MV-4-11 (cell line): ENCODE measurements at regions not wholly inside any gene's neighbourhood (a gene's known extent, or its start where the extent isn't known, plus 50 kb on each side); places are given as distances from the start of the nearest gene placed in this dataset.
"Not testable (repeated sequence)": the region's sequence is repeated elsewhere in the genome, so short reads cannot be mapped to it uniquely, and the experiment has no call there.

Source experiments
- DNase-seq: peaks from one replicate; lab custom pipeline; 2025; lab: John Stamatoyannopoulos, UW

- not testable (repeated sequence) for DNase-seq
Observed at GRCh38 chr10:45056806-45057205, 56.1 kb downstream of the ZNF22 start.

GRCh38 chr10:45058580-45058979 is 57.9 kb downstream of the ZNF22 start:
- DNase-seq, result peak; percentile 76

DNA sequence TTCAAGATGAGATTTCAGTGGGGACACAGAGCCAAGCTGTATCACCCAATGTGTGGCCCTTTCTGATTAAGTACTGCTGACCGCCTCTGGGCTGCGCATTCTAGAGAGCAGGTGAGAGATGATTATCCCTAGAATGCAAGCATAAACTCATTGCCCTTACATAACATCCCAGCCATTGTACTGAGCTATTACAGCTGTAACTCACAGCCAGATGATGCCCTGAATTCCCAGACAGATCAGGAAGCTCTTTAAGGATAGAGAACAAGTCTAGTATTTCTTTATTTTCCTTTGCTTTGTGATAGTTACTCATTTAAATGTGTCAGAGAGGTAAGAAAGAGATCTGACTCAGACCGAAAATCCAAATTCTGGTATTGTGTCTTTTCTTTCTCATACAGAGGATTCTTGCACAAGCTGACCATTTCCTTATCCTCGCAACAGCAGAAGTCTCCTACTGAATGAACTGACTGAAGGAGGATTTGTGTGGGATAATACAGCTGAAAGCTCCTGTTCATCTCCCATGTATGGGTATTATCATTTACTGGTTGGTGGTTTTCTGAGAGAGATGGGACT is 58.4 kb downstream of the ZNF22 start:
- peak; percentile 25 for DNase-seq

GRCh38 chr10:45059632-45060031 is 58.9 kb downstream of the ZNF22 start:
- DNase-seq, result no peak

DNA sequence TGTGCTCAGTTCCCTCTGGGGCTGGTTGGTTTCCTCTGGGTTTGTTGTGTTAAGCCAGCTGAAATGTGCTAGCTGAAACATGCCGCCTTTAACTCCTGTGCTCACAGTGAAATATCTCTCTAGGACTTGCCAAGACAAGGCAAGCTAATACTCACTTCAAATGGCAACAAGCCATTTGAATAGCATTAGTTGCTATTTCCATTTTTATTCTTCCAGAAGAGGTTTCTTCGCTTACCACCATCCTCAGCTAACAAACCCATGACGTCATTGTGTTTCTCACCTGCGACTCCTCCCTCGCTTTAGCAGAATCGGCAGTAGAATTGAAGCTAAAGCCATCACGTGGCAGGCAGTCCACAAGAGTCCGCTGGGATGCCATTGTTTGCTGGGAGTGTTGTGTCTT is 61.3 kb downstream of the ZNF22 start:
- DNase-seq, result no peak

GRCh38 chr10:45063591-45064231 is 63.0 kb downstream of the ZNF22 start:
- DNase-seq, result peak; percentile 44

DNA sequence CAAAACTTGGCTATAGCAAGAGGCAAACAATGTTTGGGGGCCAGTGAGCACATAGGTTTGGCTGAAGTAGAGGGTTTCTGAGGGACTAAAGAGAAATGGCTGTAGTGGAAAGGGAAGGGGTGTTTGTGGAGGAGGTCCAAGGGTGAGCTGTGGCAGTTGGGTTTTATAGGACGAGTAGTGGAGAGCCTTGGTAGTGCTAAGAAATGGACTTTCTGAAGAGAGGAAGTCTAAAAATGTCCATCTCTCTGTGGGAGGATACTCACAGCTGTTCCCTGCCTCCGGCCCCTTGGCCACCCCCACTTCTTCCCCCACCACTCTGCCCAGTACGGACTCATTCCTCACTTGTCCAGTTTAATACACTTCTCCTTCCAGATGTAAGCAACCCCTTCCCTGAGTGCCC is 64.3 kb downstream of the ZNF22 start:
- no peak for DNase-seq

DNA sequence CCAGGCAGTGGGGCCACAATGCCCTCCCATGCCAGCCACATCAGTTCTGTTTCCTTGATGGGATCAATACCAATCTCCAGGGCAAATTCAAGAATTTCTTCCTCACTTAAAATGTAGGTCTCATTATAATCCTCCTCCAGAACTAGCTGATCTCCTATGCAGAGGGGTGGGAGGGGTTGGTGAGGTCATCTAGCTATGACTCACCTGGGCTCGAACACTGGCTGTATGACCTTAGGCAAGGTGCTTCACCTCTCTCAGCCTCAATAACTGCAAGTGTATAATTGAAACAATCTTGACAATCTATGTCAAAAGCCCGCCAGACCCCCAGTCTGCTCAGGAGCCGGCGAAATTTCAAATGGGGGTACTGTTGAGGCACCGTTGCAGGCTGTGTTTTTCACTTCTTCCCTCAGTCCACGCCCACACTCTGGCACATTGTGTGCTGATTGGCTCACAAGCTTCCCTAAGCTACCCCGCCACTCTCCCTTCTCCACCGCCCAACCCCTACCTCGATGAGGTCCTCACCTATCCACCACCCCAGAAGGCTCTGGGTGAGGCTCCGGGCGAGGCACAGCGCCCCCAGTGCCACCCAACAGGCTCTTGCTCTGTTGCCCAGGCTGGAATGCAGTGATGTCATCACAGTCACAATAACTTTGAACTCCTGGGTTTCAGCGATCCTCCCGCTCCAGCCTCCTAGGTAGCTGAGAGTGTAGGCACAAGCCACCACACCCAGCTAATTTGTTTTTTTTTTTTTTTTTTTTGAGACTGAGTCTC is 70.5 kb downstream of the ZNF22 start:
- DNase-seq, result no peak

GRCh38 chr10:45075216-45075615 is 74.5 kb downstream of the ZNF22 start:
- DNase-seq, result no peak

DNA sequence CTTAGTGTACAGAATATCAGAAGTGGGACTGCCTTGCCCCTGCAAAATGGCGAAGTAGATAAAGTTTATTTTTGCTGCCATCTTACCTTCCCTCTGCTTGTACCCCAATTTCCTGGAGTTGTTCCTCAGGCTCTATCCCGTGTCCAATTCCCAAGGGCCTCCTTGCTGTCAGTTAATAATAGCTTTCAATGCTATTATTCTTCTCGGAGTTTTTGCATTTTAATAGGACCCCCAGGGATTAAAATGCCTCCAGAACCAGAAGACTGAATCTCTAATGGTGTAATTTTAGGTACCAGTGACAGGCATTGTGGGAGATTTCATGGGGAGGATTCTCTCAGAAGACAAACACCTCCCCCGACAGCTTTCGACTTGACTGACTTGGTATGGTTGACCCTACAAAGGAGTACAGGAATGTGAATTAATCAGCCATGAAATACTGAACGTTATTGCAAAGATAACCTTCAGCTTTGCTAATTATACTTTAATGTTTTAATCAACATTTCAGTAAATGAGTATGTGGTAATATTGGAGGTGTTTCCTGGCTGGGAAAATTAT is 75.2 kb downstream of the ZNF22 start:
- DNase-seq, result no peak

GRCh38 chr10:45076891-45077290 is 76.2 kb downstream of the ZNF22 start:
- no peak for DNase-seq

DNA sequence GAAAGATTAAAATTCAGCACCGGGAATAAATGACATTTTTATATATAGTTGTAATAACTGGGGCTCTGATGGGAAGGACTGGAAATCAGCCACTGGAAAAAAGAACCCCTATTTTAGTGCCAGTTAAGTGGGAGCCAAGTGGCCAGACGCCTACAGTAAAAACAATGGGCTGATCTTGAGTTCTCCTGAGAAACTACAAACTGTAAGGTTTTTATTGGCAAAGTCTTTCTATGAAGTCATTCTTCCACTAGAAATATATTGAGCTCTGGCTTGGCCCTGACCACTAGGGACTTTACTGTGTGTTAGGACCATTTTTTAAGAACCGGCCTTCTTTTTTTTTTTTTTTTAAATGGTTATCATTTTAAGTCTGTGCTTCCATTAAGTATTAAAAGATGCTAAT is 79.6 kb downstream of the ZNF22 start:
- DNase-seq, result no peak

DNA sequence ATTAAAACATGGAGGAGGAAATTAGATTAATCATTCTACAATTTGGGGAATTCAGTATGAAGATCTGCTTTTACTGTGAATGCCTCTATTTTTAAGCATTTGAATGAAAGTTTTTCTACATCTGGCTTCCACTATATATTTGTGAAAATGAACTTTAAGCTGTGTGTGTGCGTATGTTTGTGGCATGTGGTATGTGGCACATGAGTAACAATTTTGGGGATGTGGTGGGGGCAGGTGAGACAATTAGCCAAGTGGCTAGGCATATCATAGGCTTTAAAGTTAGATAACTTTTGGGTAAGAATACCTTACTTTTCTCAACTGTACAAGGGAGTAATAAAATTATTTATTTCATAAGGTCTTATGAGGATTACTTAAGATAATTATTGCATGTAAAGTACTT is 81.5 kb downstream of the ZNF22 start:
- DNase-seq, result no peak

- no peak for DNase-seq
Observed at GRCh38 chr10:45091968-45092367, 91.2 kb downstream of the ZNF22 start.

- DNase-seq, result no peak
Observed at GRCh38 chr10:45093945-45094344, 93.2 kb downstream of the ZNF22 start.

DNA sequence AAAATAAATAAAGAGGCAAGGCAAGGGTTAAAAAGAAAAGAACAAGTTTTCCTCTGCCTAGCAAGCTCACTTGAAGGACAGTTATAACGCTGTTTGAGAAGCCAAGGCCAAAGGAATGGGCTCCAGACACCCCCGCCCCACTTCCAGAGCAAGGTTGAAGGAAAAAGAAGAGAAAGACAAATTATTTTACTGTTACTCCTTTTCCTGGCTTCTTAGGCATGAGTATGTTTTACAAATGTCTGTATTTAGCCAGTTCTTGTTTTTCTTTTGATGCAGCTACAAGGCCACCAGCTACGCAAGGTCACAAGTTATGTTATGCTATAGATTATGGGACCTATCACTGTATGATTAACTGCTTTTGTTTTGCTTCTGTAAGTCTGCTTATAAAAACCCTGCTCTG is 94.6 kb downstream of the ZNF22 start:
- DNase-seq, result no peak

DNA sequence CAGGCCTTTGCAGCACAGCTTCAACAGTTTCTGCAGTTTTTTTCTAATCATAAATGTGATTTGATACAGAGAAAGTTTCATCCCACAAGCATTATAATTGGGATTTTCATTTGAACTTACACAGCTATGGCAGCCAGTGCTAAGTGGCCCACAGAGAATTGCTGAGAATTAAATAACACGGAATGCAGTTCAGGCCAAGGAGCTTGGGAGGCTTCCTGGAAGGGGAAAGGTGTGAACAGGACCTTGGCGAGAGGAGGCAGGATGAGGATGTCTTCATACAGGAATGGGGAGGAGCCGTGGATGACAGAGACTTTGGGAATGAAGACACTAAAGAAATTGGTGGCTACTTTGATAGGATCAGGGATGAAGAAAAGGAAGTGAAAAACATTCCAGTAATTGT is 95.3 kb downstream of the ZNF22 start:
- DNase-seq, result no peak

- no peak for DNase-seq
Observed at GRCh38 chr10:45100429-45100828, 99.7 kb downstream of the ZNF22 start.

- no peak for DNase-seq
Observed at GRCh38 chr10:45104674-45105073, 104.0 kb downstream of the ZNF22 start.

DNA sequence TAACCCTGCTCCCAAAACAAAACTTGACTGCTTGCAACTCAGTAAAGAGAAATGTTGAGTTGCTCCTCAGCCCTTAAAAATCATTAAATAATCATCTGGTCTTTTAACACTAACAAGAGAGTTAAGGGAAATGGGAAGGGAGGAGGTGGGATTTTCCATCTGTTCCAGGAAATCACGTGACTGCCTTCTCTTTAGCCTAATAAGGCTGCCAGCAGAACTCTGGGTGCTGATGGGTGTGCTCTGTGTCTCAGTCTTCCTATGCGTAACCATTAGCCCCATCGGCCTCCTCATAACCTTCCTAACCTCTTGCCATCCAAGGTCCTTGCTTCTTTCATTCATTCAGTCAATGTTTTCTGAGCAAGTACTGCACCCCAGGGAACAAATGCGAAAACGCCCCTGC is 104.6 kb downstream of the ZNF22 start:
- not testable (repeated sequence) for DNase-seq

DNA sequence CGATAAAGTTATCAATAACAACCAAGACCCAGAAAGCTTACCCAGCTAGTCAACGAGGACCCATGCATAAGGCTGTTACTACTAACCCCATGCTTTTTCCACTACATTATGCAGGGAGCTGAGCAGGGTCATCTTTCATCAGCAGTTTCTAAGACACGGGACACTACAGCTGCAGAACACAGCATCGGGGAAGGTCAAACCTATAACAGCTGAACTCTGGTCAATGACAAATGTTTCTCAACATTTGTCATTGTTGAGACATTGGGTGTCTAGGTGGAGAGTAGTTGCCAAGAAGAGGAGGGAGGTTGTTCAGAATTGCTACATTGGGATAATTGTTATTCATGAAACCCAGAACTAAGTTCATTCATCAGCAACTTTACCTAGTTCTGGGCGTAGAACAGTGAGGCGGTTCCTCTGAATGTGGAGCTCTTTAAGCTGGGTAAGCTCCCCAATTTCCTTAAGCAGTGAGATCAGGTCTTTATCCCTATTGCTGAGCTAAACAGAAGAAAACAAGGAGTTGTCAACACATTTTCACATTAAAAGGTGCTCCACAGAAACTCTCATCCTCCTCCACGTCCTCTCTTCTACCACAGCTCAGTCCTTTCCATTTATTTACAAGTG is 105.6 kb downstream of the ZNF22 start:
- DNase-seq, result no peak

- DNase-seq, result no peak
Observed at GRCh38 chr10:45111509-45111908, 110.8 kb downstream of the ZNF22 start.

- not testable (repeated sequence) for DNase-seq
Observed at GRCh38 chr10:45117940-45118339, 117.2 kb downstream of the ZNF22 start.
